ENCODE measurements at regions not wholly inside any gene's neighbourhood (a gene's known extent, or its start where the extent isn't known, plus 50 kb on each side); places are given as distances from the start of the nearest gene placed in this dataset.

DNA sequence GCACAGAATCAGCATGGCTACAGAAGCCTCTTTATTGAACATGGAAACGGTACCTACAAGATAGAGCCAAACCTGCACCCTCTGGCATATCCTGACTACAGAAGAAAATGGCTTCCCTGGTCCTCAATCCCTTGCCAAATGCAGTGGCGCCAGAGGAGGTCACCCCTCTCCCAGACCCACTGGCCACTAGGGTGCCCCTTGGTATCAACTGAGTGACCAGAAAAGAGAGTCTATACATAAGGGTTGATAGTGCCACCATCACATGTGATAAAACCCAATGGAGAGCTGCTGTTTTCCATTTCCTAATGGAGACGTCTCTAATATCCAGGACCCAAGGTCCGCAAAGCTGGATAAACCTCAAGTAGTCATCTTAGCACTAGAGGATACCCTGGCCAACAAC, 52.7 kb upstream of the ALK start:
- DNase-seq (ENCODE audit: low read depth): no peak
- TF ChIP-seq CTCF (IDR thresholded peaks at IDR 0.05; ENCODE audit: low read depth, low read length) (no peak), POLR2A (IDR thresholded peaks at IDR 0.05; ENCODE audit: extremely low read depth, insufficient read length) (no peak), MYC (IDR thresholded peaks at IDR 0.05; ENCODE audit: low read depth, low read length) (no peak)
- TF ChIP-seq, protein P1, sequence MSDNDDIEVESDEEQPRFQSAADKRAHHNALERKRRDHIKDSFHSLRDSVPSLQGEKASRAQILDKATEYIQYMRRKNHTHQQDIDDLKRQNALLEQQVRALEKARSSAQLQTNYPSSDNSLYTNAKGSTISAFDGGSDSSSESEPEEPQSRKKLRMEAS (IDR thresholded peaks at IDR 0.05; ENCODE audit: low read depth, low read length): no peak
- no peak overlapping the region for H3K4me3 ChIP-seq (ENCODE audit: low read depth, low read length)

GRCh38 chr2:29977284-29977683, 55.9 kb upstream of the ALK start:
- DNase-seq (ENCODE audit: low read depth): no peak
- H3K4me3 ChIP-seq (ENCODE audit: low read depth, low read length): no peak overlapping the region
- TF ChIP-seq POLR2A (IDR thresholded peaks at IDR 0.05; ENCODE audit: extremely low read depth, insufficient read length) (no peak), MYC (IDR thresholded peaks at IDR 0.05; ENCODE audit: low read depth, low read length) (no peak), CTCF (IDR thresholded peaks at IDR 0.05; ENCODE audit: low read depth, low read length) (no peak)
- TF ChIP-seq, protein P1 (IDR thresholded peaks at IDR 0.05; ENCODE audit: low read depth, low read length): no peak

GRCh38 chr2:29981402-29981801, 60.0 kb upstream of the ALK start:
- no peak for DNase-seq (ENCODE audit: low read depth)
- TF ChIP-seq MYC (IDR thresholded peaks at IDR 0.05; ENCODE audit: low read depth, low read length) (no peak), POLR2A (IDR thresholded peaks at IDR 0.05; ENCODE audit: extremely low read depth, insufficient read length) (no peak), CTCF (IDR thresholded peaks at IDR 0.05; ENCODE audit: low read depth, low read length) (no peak)
- TF ChIP-seq, protein P1 (IDR thresholded peaks at IDR 0.05; ENCODE audit: low read depth, low read length): no peak
- H3K4me3 ChIP-seq (ENCODE audit: low read depth, low read length): no peak overlapping the region

DNA sequence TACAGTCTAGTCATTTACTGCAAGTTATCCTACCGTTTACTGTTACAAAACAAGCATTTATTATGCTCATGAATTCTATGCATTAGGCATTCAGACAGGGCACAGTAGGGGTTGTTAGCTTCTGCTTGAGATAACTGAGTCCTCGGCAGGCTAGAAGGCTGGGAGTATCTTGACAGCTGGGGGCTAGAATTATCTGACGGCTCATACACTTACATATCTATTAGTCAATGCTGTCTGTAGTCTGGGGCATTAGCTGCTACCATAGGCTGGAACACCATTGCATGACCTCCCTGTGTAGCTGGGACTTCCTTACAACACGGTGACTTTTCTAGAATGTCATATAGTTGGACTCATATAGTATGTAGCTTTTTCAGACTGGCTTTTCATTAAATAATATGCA, 61.9 kb upstream of the ALK start:
- no peak for DNase-seq (ENCODE audit: low read depth)
- TF ChIP-seq MYC (IDR thresholded peaks at IDR 0.05; ENCODE audit: low read depth, low read length): no peak
- no peak for TF ChIP-seq POLR2A (IDR thresholded peaks at IDR 0.05; ENCODE audit: extremely low read depth, insufficient read length)
- TF ChIP-seq, protein P1 (IDR thresholded peaks at IDR 0.05; ENCODE audit: low read depth, low read length): no peak
- no peak for TF ChIP-seq CTCF (IDR thresholded peaks at IDR 0.05; ENCODE audit: low read depth, low read length)
- H3K4me3 ChIP-seq (ENCODE audit: low read depth, low read length): no peak overlapping the region

DNA sequence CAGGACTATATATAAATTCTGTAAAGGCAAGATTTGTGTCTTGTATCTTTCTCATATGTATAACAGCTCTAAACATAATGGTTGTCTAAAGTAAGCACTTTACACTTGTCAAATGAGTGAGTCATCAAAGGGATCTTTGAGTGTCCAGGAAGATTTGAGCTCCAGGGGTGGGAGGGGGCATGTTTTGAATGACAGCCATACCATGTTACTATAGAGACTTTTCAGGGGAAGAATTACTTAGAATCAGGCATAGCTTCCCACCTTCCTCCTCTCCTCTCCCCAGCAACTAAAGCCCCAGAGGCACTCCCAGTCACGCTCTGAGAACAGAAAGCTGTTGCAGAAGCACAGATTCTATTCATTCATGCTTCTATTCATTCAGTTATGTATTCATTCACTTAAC, 65.8 kb upstream of the ALK start:
- TF ChIP-seq MYC (IDR thresholded peaks at IDR 0.05; ENCODE audit: low read depth, low read length) (no peak), CTCF (IDR thresholded peaks at IDR 0.05; ENCODE audit: low read depth, low read length) (no peak)
- TF ChIP-seq, protein P1 (IDR thresholded peaks at IDR 0.05; ENCODE audit: low read depth, low read length): no peak
- no peak for DNase-seq (ENCODE audit: low read depth)
- H3K4me3 ChIP-seq (ENCODE audit: low read depth, low read length): no peak overlapping the region

DNA sequence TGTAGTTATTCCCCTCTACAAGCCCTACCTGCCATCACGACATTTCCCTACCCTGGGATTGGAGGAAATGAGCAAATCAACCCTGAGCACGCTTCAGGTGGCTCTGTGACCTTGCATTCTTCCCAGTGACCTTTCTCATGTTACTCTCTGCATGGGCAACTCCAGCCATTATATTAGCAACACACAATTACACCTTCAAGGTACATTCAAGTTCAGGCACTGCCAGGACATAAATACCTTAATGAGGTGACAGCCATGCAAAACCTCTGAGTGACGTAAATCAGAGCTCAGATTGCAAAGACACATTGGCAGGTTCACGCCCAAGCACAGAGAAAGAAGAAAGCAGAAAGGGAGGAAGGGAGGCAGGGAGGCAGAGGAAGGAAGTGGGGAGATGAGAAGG, 68.7 kb upstream of the ALK start:
- H3K4me3 ChIP-seq (ENCODE audit: low read depth, low read length): no peak overlapping the region
- DNase-seq (ENCODE audit: low read depth): no peak
- TF ChIP-seq CTCF (IDR thresholded peaks at IDR 0.05; ENCODE audit: low read depth, low read length) (no peak), MYC (IDR thresholded peaks at IDR 0.05; ENCODE audit: low read depth, low read length) (no peak), POLR2A (IDR thresholded peaks at IDR 0.05; ENCODE audit: extremely low read depth, insufficient read length) (no peak)
- TF ChIP-seq, protein P1 (IDR thresholded peaks at IDR 0.05; ENCODE audit: low read depth, low read length): no peak
